Aorta (tissue), 5 donors: ENCODE measurements at regions not wholly inside any gene's neighbourhood (a gene's known extent, or its start where the extent isn't known, plus 50 kb on each side); places are given as distances from the start of the nearest gene placed in this dataset.
"Not testable (repeated sequence)": the region's sequence is repeated elsewhere in the genome, so short reads cannot be mapped to it uniquely, and the experiment has no call there.

ENCODE experiments used
- ATAC-seq: fragments of 200-7000 bp; cut with Tn5 transposase; one replicate; pipeline ENCODE4 v1.9.1; 2022; ENCODE audit warnings: moderate library complexity; ENCODE audit not compliant: low FRiP score
- DNase-seq, 2 donors: peaks; one replicate each; pipeline ENCODE4 v3.0.0-alpha.2; 2020
- H3K27ac ChIP-seq, 2 donors: one replicate each; pipeline ENCODE4 v1.5.1; 2013; ENCODE audit warnings: low read length in 2 of 2, mild to moderate bottlenecking in 2 of 2, moderate library complexity in 2 of 2, control low read depth in 1 of 2, inconsistent platforms in 1 of 2, low read depth in 1 of 2
- H3K27me3 ChIP-seq, 2 donors: one replicate each; pipeline ENCODE4 v1.6.1; 2013; ENCODE audit warnings: control low read depth in 1 of 2, low read length in 1 of 2, mild to moderate bottlenecking in 1 of 2, moderate library complexity in 1 of 2; ENCODE audit not compliant: insufficient read depth in 2 of 2, control insufficient read depth in 1 of 2
- H3K36me3 ChIP-seq, 2 donors: one replicate each; pipeline ENCODE4 v1.6.1; 2013; ENCODE audit warnings: control low read depth in 1 of 2, low read length in 1 of 2, mild to moderate bottlenecking in 1 of 2; ENCODE audit not compliant: insufficient read depth in 2 of 2, control insufficient read depth in 1 of 2
- H3K4me1 ChIP-seq, 2 donors: one replicate each; pipeline ENCODE4 v1.6.1; 2013; ENCODE audit warnings: low read length in 2 of 2, control low read depth in 1 of 2, mild to moderate bottlenecking in 1 of 2, moderate library complexity in 1 of 2; ENCODE audit not compliant: insufficient read depth in 2 of 2, control insufficient read depth in 1 of 2
- H3K4me3 ChIP-seq, 2 donors: one replicate each; pipeline ENCODE4 v1.5.1; 2013; ENCODE audit warnings: low read length in 2 of 2, control low read depth in 1 of 2, mild to moderate bottlenecking in 1 of 2
- H3K9me3 ChIP-seq: one replicate; pipeline ENCODE4 v1.6.1; 2013; ENCODE audit warnings: mild to moderate bottlenecking, low read length; ENCODE audit not compliant: control insufficient read depth
- WGBS, 2 donors: extraction: QIAGEN DNeasy Blood & Tissue Kit; methylation state at CpG; one replicate each; pipeline ENCODE4 v1.1.7; 2013; 5-methylcytosine and 5-hydroxymethylcytosine counted together
- intact Hi-C, 2 donors: fragments of 100-400 bp; cut with DNase I; formaldehyde crosslinking; loops; one replicate each; pipeline versions ENCODE4 v1.14.2 to v1.15.0; 2022
- donor health status: healthy with polysubstance abuse.
- donor health status: Bipolar disorder and iron deficiency.
- donor health status: DM: no; HTN: no; CAD: no.
- donor health status: DM: no; HTN: no; CAD: no.
- donor health status: DM: yes; HTN: yes; CAD: no.

- WGBS, 2 donors: 48 to 62% methylated on average over 7 of the region's 7 CpGs
Measured at GRCh38 chr10:58063861-58064480, 203.7 kb downstream of the IPMK start.

GRCh38 chr10:58058683-58059082 lies 209.0 kb downstream of the IPMK start:
- DNase-seq, H3K4me1 ChIP-seq, intact Hi-C loops, H3K27ac ChIP-seq, H3K4me3 ChIP-seq, H3K9me3 ChIP-seq, H3K36me3 ChIP-seq, H3K27me3 ChIP-seq, ATAC-seq: not testable (repeated sequence)
- 67 to 80% methylated on average over 1 of the region's 1 CpG for WGBS, 2 donors

More at GRCh38 chr10:58063861-58064480, 203.7 kb downstream of the IPMK start:
- no peaks in the 10 kb centered on the region for H3K27me3 ChIP-seq
- intact Hi-C loops: loop anchor here (10.0 kb wide), 2 partner anchors 479 to 729 kb away; no protein-coding TSS in a partner anchor
- no peaks in the 10 kb centered on the region for H3K4me1 ChIP-seq
- DNase-seq (no peak), ATAC-seq (no peak)
- H3K4me3 ChIP-seq: no peak overlapping the region
- no peaks in the 10 kb centered on the region for H3K36me3 ChIP-seq
- no peaks in the 10 kb centered on the region for H3K9me3 ChIP-seq
- H3K27ac ChIP-seq: no peak overlapping the region

GRCh38 chr10:58054881-58055280 lies 212.8 kb downstream of the IPMK start:
- intact Hi-C loops: no loop called here
- ATAC-seq (no peak), DNase-seq (no peak)
- Histone ChIP-seq H3K4me3 (no peak overlapping the region), H3K27ac (no peak overlapping the region), H3K36me3 (no peaks in the 10 kb centered on the region), H3K4me1 (no peaks in the 10 kb centered on the region), H3K27me3 (no peaks in the 10 kb centered on the region), H3K9me3 (no peaks in the 10 kb centered on the region)
- WGBS, 2 donors: 65 to 70% methylated on average over 2 of the region's 2 CpGs

- Histone ChIP-seq H3K36me3 (no peaks in the 10 kb centered on the region), H3K27ac (no peak overlapping the region), H3K4me3 (no peak overlapping the region), H3K4me1 (no peaks in the 10 kb centered on the region), H3K9me3 (no peaks in the 10 kb centered on the region), H3K27me3 (no peaks in the 10 kb centered on the region)
- WGBS, 2 donors: 68 to 75% methylated on average over 1 of the region's 1 CpG
- intact Hi-C loops: no loop called here
- ATAC-seq (no peak), DNase-seq (no peak)
Measured at GRCh38 chr10:58052772-58053171, 214.9 kb downstream of the IPMK start.

GRCh38 chr10:58050575-58050974 lies 217.1 kb downstream of the IPMK start:
- H3K9me3 ChIP-seq: no peaks in the 10 kb centered on the region
- H3K4me1 ChIP-seq: no peaks in the 10 kb centered on the region
- H3K4me3 ChIP-seq: no peak overlapping the region
- H3K27ac ChIP-seq: no peak overlapping the region
- H3K36me3 ChIP-seq: no peaks in the 10 kb centered on the region
- H3K27me3 ChIP-seq: no peaks in the 10 kb centered on the region
- DNase-seq: no peak
- no peak for ATAC-seq
- intact Hi-C loops: no loop called here

GRCh38 chr10:58048936-58049335 lies 218.8 kb downstream of the IPMK start:
- Histone ChIP-seq H3K9me3 (no peaks in the 10 kb centered on the region), H3K27me3 (no peaks in the 10 kb centered on the region), H3K27ac (no peak overlapping the region), H3K4me1 (no peaks in the 10 kb centered on the region), H3K36me3 (no peaks in the 10 kb centered on the region), H3K4me3 (no peak overlapping the region)
- DNase-seq (no peak), ATAC-seq (no peak)
- intact Hi-C loops: no loop called here
- 81 to 89% methylated on average over 2 of the region's 2 CpGs for WGBS, 2 donors

- Histone ChIP-seq H3K27me3 (no peaks in the 10 kb centered on the region), H3K36me3 (no peaks in the 10 kb centered on the region), H3K27ac (no peak overlapping the region), H3K4me3 (no peak overlapping the region), H3K9me3 (peaks cover 2% of the 10 kb centered on the region), H3K4me1 (no peaks in the 10 kb centered on the region)
- 85 to 86% methylated on average over 3 of the region's 3 CpGs for WGBS, 2 donors
- no peak for DNase-seq
- no peak for ATAC-seq
- intact Hi-C loops: no loop called here
Measured at GRCh38 chr10:58044072-58044471, 223.6 kb downstream of the IPMK start.

GRCh38 chr10:58041901-58042300 lies 225.8 kb downstream of the IPMK start:
- ATAC-seq: no peak
- H3K27me3 ChIP-seq: no peaks in the 10 kb centered on the region
- H3K4me3 ChIP-seq: no peak overlapping the region
- no peaks in the 10 kb centered on the region for H3K4me1 ChIP-seq
- H3K36me3 ChIP-seq: no peaks in the 10 kb centered on the region
- H3K27ac ChIP-seq: no peak overlapping the region
- H3K9me3 ChIP-seq: peaks cover 3% of the 10 kb centered on the region
- intact Hi-C loops: no loop called here
- DNase-seq: no peak

- DNase-seq (no peak), ATAC-seq (no peak)
- H3K36me3 ChIP-seq: no peaks in the 10 kb centered on the region
- H3K4me1 ChIP-seq: no peaks in the 10 kb centered on the region
- H3K27me3 ChIP-seq: no peaks in the 10 kb centered on the region
- no peak overlapping the region for H3K4me3 ChIP-seq
- no peak overlapping the region for H3K27ac ChIP-seq
- 71 to 77% methylated on average over 4 of the region's 4 CpGs for WGBS, 2 donors
- no peaks in the 10 kb centered on the region for H3K9me3 ChIP-seq
- intact Hi-C loops: no loop called here
Measured at GRCh38 chr10:58030208-58030607, 237.5 kb downstream of the IPMK start.
